ENCODE measurements at regions not wholly inside any gene's neighbourhood (a gene's known extent, or its start where the extent isn't known, plus 50 kb on each side); places are given as distances from the start of the nearest gene placed in this dataset.
"Not testable (repeated sequence)": the region's sequence is repeated elsewhere in the genome, so short reads cannot be mapped to it uniquely, and the experiment has no call there.

DNA sequence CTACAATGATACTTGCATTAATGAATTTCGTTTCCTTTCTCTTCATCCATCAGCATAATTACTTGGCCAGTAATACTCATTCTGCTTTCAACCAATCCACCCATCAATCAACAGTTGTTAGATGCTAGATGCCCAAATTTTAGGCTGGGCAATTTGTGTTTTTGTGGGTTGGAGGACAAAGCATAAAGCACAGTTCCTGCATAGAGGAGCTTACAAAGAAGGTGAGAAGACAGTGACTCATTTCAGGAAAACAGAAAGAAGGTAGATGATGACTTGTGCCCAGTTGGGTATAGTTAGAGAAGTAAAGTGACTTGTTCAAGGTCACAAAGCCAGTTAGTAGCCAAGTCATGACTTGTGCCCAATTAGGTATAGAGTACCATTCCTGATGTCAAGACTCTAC lies 1186.8 kb upstream of the CELF4 start:
- TF ChIP-seq, protein P1, sequence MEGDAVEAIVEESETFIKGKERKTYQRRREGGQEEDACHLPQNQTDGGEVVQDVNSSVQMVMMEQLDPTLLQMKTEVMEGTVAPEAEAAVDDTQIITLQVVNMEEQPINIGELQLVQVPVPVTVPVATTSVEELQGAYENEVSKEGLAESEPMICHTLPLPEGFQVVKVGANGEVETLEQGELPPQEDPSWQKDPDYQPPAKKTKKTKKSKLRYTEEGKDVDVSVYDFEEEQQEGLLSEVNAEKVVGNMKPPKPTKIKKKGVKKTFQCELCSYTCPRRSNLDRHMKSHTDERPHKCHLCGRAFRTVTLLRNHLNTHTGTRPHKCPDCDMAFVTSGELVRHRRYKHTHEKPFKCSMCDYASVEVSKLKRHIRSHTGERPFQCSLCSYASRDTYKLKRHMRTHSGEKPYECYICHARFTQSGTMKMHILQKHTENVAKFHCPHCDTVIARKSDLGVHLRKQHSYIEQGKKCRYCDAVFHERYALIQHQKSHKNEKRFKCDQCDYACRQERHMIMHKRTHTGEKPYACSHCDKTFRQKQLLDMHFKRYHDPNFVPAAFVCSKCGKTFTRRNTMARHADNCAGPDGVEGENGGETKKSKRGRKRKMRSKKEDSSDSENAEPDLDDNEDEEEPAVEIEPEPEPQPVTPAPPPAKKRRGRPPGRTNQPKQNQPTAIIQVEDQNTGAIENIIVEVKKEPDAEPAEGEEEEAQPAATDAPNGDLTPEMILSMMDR (IDR thresholded peaks at IDR 0.05; ENCODE audit: extremely low read depth, insufficient read depth, missing control alignments) = no peak
- in situ Hi-C loops (cut with MboI; ENCODE audit: low pct_unique_long_range_greater_than_20kb, low sequenced_read_pairs, unreplicated experiment) = no loop called here
- no peak for DNase-seq (ENCODE audit: low spot score)

DNA sequence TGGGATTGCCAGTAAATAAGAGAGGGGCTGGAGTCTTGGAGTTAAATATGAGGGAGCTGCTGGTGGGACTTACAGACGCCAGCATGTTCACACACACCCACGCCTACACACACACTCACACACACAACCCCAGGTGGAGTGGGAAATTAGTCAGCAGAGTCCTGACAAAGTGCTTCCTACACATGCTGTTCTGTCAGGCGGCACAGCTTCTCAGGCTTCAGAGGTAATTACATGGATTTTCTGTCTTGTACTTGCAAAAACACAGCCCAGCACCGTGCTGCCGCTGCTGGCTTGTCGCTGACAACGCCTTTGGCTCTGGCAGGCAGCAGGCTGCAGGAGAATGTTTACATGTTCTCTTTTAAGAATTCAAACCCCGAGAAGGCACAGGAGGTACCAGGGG lies 1186.3 kb upstream of the CELF4 start:
- in situ Hi-C loops (cut with MboI; ENCODE audit: low pct_unique_long_range_greater_than_20kb, low sequenced_read_pairs, unreplicated experiment) = no loop called here
- no peak for DNase-seq (ENCODE audit: low spot score)
- TF ChIP-seq, protein P1 (IDR thresholded peaks at IDR 0.05; ENCODE audit: extremely low read depth, insufficient read depth, missing control alignments) = no peak

DNA sequence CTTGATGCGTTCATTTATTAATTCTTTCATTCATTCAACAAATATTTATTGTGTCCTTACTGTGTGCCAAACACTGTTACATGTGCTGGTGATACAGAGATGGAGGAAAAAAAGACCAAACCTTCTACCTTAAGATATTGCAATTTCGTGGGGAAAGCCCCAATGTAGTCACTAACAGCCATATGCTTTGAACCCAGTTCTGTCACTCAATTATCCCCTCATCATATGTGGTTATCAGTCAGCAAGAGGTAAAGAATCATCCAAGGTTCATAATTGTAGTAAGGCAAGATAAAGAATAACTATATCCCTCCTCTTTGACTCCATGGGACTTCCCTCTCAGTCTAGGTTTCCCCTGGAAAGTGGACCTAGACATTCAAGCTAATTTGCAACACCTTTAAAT lies 1185.6 kb upstream of the CELF4 start:
- in situ Hi-C loops (cut with MboI; ENCODE audit: low pct_unique_long_range_greater_than_20kb, low sequenced_read_pairs, unreplicated experiment) = no loop called here
- TF ChIP-seq, protein P1 (IDR thresholded peaks at IDR 0.05; ENCODE audit: extremely low read depth, insufficient read depth, missing control alignments) = no peak
- no peak for DNase-seq (ENCODE audit: low spot score)

DNA sequence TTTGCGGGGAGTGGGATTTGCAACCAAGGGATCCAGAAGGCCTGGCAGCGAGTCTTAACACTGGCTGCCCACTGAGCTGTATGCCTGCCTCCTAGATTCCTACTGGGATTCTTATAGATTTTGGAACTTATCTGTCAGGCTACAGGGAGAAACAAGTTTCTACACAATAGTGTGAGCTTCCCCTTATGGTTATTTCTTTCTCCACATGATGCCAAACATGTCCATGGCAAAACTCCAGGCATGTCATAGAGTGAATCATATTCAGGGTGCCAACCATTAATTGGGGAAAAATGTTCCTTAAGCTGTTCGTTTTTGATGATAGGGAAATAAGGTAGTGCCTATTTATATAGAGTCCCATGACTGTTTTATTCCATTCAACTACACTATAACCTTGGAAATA lies 1185.2 kb upstream of the CELF4 start:
- TF ChIP-seq, protein P1 (IDR thresholded peaks at IDR 0.05; ENCODE audit: extremely low read depth, insufficient read depth, missing control alignments) = no peak
- no peak for DNase-seq (ENCODE audit: low spot score)
- in situ Hi-C loops (cut with MboI; ENCODE audit: low pct_unique_long_range_greater_than_20kb, low sequenced_read_pairs, unreplicated experiment) = no loop called here

DNA sequence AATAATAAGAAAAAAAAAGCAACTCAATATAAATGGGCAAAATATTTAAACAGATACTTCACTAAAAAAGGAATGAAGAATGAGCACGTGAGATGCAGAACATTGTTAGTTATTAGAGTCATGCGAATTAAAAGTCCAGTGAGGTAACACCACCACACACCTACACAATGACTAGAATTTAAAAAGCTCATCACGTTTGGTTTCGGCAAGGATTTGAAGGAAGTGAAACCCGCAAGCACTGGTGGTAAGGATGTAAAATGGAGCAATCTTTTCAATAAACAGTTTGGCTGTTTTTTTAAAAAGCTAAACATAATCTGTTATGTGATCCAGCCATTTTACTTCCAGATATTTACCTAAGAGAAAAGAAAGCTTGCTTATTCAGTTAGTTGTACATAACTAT lies 1181.6 kb upstream of the CELF4 start:
- in situ Hi-C loops (cut with MboI; ENCODE audit: low pct_unique_long_range_greater_than_20kb, low sequenced_read_pairs, unreplicated experiment) = no loop called here
- no peak for DNase-seq (ENCODE audit: low spot score)
- TF ChIP-seq, protein P1 (IDR thresholded peaks at IDR 0.05; ENCODE audit: extremely low read depth, insufficient read depth, missing control alignments) = no peak

DNA sequence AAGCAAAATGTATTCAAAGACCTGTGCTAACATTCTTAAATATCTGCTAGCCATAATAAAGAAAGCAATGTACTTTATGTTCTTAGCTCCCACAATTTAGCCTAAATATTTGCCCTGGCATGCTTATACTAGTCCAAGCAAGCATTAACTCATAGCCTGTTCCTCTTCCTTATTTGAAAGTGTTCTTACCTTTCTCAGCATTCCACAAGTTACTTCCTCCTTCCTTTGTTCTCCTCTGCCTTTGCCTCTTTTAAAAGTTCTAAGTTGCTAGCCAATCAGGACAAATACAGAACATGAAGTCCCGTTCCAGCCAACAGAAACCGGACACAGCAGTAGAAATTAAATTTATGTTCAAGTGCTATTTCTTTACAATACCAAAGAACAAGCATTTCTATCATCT lies 1154.6 kb upstream of the CELF4 start:
- DNase-seq (ENCODE audit: low spot score); in situ Hi-C loops (cut with MboI; ENCODE audit: low pct_unique_long_range_greater_than_20kb, low sequenced_read_pairs, unreplicated experiment): not testable (repeated sequence)

DNA sequence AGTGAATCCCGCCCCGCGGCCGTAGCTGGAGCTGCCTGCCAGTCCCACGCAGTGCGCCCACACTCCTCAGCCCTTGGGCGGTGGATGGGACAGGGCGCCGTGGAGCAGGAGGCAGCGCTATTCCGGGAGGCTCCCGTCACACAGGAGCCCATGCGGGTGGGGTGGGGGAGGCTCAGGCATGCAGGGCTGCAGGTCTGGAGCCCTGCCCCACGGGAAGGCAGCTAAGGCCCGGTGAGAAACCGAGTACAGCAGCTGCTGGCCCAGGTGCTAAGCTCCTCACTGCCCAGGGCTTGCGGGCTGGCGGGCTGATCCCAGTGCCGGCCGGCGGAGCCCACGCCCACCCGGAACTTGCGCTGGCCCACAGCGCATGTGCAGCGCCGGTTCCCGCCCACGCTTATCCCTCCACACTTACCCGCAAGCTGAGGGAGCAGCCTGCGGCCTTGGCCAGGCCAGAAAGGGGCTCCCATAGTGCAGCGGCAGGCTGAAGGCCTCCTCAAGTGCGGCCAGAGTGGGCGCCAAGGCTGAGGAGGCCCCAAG lies 1152.8 kb upstream of the CELF4 start:
- no peak for DNase-seq (ENCODE audit: low spot score)
- in situ Hi-C loops (cut with MboI; ENCODE audit: low pct_unique_long_range_greater_than_20kb, low sequenced_read_pairs, unreplicated experiment) = no loop called here
- TF ChIP-seq, protein P1 (IDR thresholded peaks at IDR 0.05; ENCODE audit: extremely low read depth, insufficient read depth, missing control alignments) = no peak
